SU-DHL-6 (cell line): ENCODE measurements at regions not wholly inside any gene's neighbourhood (a gene's known extent, or its start where the extent isn't known, plus 50 kb on each side); places are given as distances from the start of the nearest gene placed in this dataset.
"Not testable (repeated sequence)": the region's sequence is repeated elsewhere in the genome, so short reads cannot be mapped to it uniquely, and the experiment has no call there.

ENCODE experiments used
- H2AFZ ChIP-seq: fragments of 200-600 bp; sonication (generic); 2 replicates; pipeline ENCODE4 v1.6.1; 2014; ENCODE audit warnings: low read depth, mild to moderate bottlenecking, moderate library complexity, mixed read lengths, antibody characterized with exemption, low read length; ENCODE audit not compliant: severe bottlenecking
- H3F3A ChIP-seq: fragments of 200-600 bp; shearing (Covaris generic); 2 replicates; pipeline ENCODE4 v1.6.0; 2016; ENCODE audit warnings: antibody characterized with exemption, mild to moderate bottlenecking; ENCODE audit not compliant: insufficient read depth
- H3K27ac ChIP-seq: fragments of 200-600 bp; sonication (generic); 2 replicates; pipeline ENCODE4 v1.5.1; 2016; ENCODE audit warnings: low read depth, mild to moderate bottlenecking, low read length, moderate library complexity, mixed read lengths
- H3K27me3 ChIP-seq: fragments of 200-600 bp; sonication (generic), shearing (Covaris generic); 2 replicates; pipeline ENCODE4 v1.6.0; 2014; ENCODE audit warnings: mild to moderate bottlenecking, low read length
- H3K36me3 ChIP-seq: fragments of 200-600 bp; sonication (generic); 2 replicates; pipeline ENCODE4 v1.6.1; 2014; ENCODE audit warnings: mild to moderate bottlenecking, low read length, mixed read lengths
- H3K4me2 ChIP-seq: fragments of 300-600, 200-600 bp; shearing (Covaris generic), sonication (generic); 2 replicates; pipeline ENCODE4 v1.6.0; 2014; ENCODE audit warnings: low read length, low read depth, mild to moderate bottlenecking; ENCODE audit not compliant: poor library complexity, severe bottlenecking
- H3K4me3 ChIP-seq: fragments of 200-600 bp; sonication (generic); 2 replicates; pipeline ENCODE4 v1.5.1; 2014; ENCODE audit warnings: antibody characterized with exemption, low read length, mild to moderate bottlenecking, mixed read lengths; ENCODE audit not compliant: insufficient read depth, poor library complexity, severe bottlenecking
- H3K79me2 ChIP-seq: fragments of 200-600 bp; sonication (generic); 2 replicates; pipeline ENCODE4 v1.6.1; 2014; ENCODE audit warnings: mild to moderate bottlenecking, low read length, moderate library complexity; ENCODE audit not compliant: insufficient read depth
- H3K9ac ChIP-seq: fragments of 200-600 bp; sonication (generic); 2 replicates; pipeline ENCODE4 v1.7.0; 2014; ENCODE audit warnings: mild to moderate bottlenecking, low read length
- H3K9me2 ChIP-seq: fragments of 200-600 bp; sonication (generic); replicated peaks from 2 replicates; pipeline ENCODE4 v1.6.1; 2014; ENCODE audit warnings: low read length; ENCODE audit not compliant: insufficient read depth
- H3K9me3 ChIP-seq: fragments of 200-600 bp; sonication (generic); 2 replicates; pipeline ENCODE4 v1.6.1; 2014; ENCODE audit warnings: low read length, mixed read lengths; ENCODE audit not compliant: insufficient read depth
- H4K20me1 ChIP-seq: fragments of 200-600 bp; sonication (generic); 2 replicates; pipeline ENCODE4 v1.6.1; 2014; ENCODE audit warnings: low read depth, mild to moderate bottlenecking, antibody characterized with exemption, low read length, moderate library complexity, mixed read lengths
- CTCF ChIP-seq: fragments of 200-600 bp; sonication (generic); IDR thresholded peaks from one replicate; pipeline ENCODE4 v1.5.1; 2017; ENCODE audit warnings: antibody characterized with exemption, mild to moderate bottlenecking, low read length, moderate library complexity; ENCODE audit not compliant: insufficient read depth, poor library complexity, severe bottlenecking
- EZH2phosphoT487 ChIP-seq: fragments of 200-600 bp; sonication (generic), shearing (Covaris generic); conservative IDR thresholded peaks from 2 replicates; pipeline ENCODE4 v1.6.1; 2018; ENCODE audit warnings: mild to moderate bottlenecking, antibody characterized with exemption, low read length, moderate library complexity, mixed read lengths

GRCh38 chr5:13581914-13582313, 362.6 kb downstream of the DNAH5 start:
- no peaks in the 10 kb centered on the region for H3F3A ChIP-seq
- no peaks in the 10 kb centered on the region for H3K79me2 ChIP-seq
- H3K9ac ChIP-seq, result no peak overlapping the region
- no peaks in the 10 kb centered on the region for H3K9me2 ChIP-seq
- no peak for TF ChIP-seq EZH2phosphoT487
- TF ChIP-seq CTCF, result no peak
- H3K36me3 ChIP-seq, result no peaks in the 10 kb centered on the region
- H3K9me3 ChIP-seq, result no peaks in the 10 kb centered on the region
- no peaks in the 10 kb centered on the region for H4K20me1 ChIP-seq
- H2AFZ ChIP-seq, result no peak overlapping the region
- no peak overlapping the region for H3K27ac ChIP-seq
- H3K4me3 ChIP-seq, result no peak overlapping the region
- H3K27me3 ChIP-seq, result no peaks in the 10 kb centered on the region
- no peak overlapping the region for H3K4me2 ChIP-seq

DNA sequence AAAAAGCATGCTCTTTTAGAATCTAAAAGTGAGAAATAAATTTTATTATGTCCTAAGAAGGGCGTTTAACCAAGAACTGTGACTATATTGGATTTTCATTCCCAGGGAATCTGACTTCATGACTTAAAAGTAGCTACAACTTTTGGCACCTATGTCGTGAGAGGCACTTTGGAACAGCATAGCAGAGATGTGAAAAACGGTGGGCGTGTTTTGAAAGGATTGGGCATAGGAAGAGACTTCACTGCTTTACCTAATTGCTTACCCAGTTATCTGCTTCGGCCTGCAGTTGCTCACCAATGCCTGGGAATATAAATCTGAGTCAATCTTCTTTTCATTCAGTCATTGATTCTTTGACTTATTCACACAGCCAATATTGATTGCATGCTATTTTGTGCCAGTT, 363.4 kb downstream of the DNAH5 start:
- Histone ChIP-seq H3K4me2 (no peak overlapping the region), H3K9ac (no peak overlapping the region), H3K27me3 (no peaks in the 10 kb centered on the region), H2AFZ (no peak overlapping the region), H3K79me2 (no peaks in the 10 kb centered on the region), H3K36me3 (no peaks in the 10 kb centered on the region), H3K27ac (no peak overlapping the region), H3K9me3 (no peaks in the 10 kb centered on the region), H4K20me1 (no peaks in the 10 kb centered on the region), H3K9me2 (no peaks in the 10 kb centered on the region), H3F3A (no peaks in the 10 kb centered on the region), H3K4me3 (no peak overlapping the region)
- TF ChIP-seq EZH2phosphoT487 (no peak), CTCF (no peak)

GRCh38 chr5:13580058-13580457, 364.4 kb downstream of the DNAH5 start:
- H3K9me2 ChIP-seq, result no peaks in the 10 kb centered on the region
- no peaks in the 10 kb centered on the region for H3K9me3 ChIP-seq
- no peak overlapping the region for H3K27ac ChIP-seq
- no peaks in the 10 kb centered on the region for H3K27me3 ChIP-seq
- TF ChIP-seq EZH2phosphoT487 (no peak), CTCF (no peak)
- no peaks in the 10 kb centered on the region for H4K20me1 ChIP-seq
- no peaks in the 10 kb centered on the region for H3F3A ChIP-seq
- H3K4me3 ChIP-seq, result no peak overlapping the region
- H3K4me2 ChIP-seq, result no peak overlapping the region
- no peaks in the 10 kb centered on the region for H3K79me2 ChIP-seq
- H3K36me3 ChIP-seq, result no peaks in the 10 kb centered on the region
- H2AFZ ChIP-seq, result no peak overlapping the region
- H3K9ac ChIP-seq, result no peak overlapping the region

DNA sequence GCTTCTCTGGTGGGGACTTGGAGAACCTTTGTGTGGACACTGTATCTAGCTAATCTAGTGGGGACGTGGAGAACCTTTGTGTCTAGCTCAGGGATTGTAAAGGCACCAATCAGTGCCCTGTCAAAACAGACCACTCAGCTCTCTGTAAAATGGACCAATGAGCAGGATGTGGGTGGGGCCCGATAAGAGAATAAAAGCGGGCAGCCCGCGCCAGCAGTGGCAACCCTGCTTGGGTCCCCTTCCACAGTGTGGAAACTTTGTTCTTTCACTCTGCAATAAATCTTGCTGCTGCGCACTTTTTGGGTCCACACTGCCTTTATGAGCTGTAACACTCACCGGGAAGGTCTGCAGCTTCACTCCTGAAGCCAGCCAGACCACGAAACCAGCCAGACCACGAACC, 365.4 kb downstream of the DNAH5 start:
- not testable (repeated sequence) for H3F3A ChIP-seq

GRCh38 chr5:13578311-13579039, 366.0 kb downstream of the DNAH5 start:
- H3K27ac ChIP-seq, H4K20me1 ChIP-seq, H3K4me3 ChIP-seq, H3K36me3 ChIP-seq, H3K9me2 ChIP-seq, H3K79me2 ChIP-seq, H3K9ac ChIP-seq, H3K9me3 ChIP-seq, H2AFZ ChIP-seq, H3K27me3 ChIP-seq, H3F3A ChIP-seq, H3K4me2 ChIP-seq: not testable (repeated sequence)

More for the DNA sequence above, 365.4 kb downstream of the DNAH5 start:
- H4K20me1 ChIP-seq, H3K9me3 ChIP-seq, H3K9ac ChIP-seq, H3K4me2 ChIP-seq, H2AFZ ChIP-seq, H3K36me3 ChIP-seq, H3K9me2 ChIP-seq, H3K27me3 ChIP-seq, H3K79me2 ChIP-seq, H3K4me3 ChIP-seq, H3K27ac ChIP-seq: not testable (repeated sequence)
